ENCODE measurements at regions not wholly inside any gene's neighbourhood (a gene's known extent, or its start where the extent isn't known, plus 50 kb on each side); places are given as distances from the start of the nearest gene placed in this dataset.

- TF ChIP-seq ZNF589 (CRISPR knock-in tag; IDR thresholded peaks at IDR 0.05; ENCODE audit: low read depth) (no peak), POLR2AphosphoS2 (IDR thresholded peaks at IDR 0.05; ENCODE audit: low read length) (no peak), SLC30A9 (CRISPR knock-in tag; IDR thresholded peaks at IDR 0.05) (no peak), HIVEP1 (CRISPR knock-in tag; IDR thresholded peaks at IDR 0.05) (no peak), HDGF (IDR thresholded peaks at IDR 0.05) (no peak), MLX (CRISPR knock-in tag; conservative IDR thresholded peaks at IDR 0.05) (no peak), SPI1 (IDR thresholded peaks at IDR 0.05; ENCODE audit: borderline replicate concordance, low read depth, low read length) (no peak), EP300 (IDR thresholded peaks at IDR 0.05; ENCODE audit: low read length) (no peak), NR3C1 (CRISPR knock-in tag; IDR thresholded peaks at IDR 0.05) (no peak), CBFB (CRISPR knock-in tag; IDR thresholded peaks at IDR 0.05) (no peak), PATZ1 (CRISPR knock-in tag; IDR thresholded peaks at IDR 0.05; ENCODE audit: borderline replicate concordance) (no peak), TCF7L2 (IDR thresholded peaks at IDR 0.05; ENCODE audit: low read depth, low read length) (no peak), CTCF (IDR thresholded peaks at IDR 0.05 in 2 of 3, conservative IDR thresholded peaks at IDR 0.05 in 1 of 3; ENCODE audit: insufficient read depth in 2 of 3, low read depth in 1 of 3, low read length in 3 of 3) (no peak), ZNF232 (CRISPR knock-in tag; IDR thresholded peaks at IDR 0.05) (no peak)
These were observed 466.5 kb upstream of the CNTN4 start for GRCh38 chr3:1632128-1632527.
